Glutamatergic neuron (in vitro differentiated cells): ENCODE measurements at regions not wholly inside any gene's neighbourhood (a gene's known extent, or its start where the extent isn't known, plus 50 kb on each side); places are given as distances from the start of the nearest gene placed in this dataset.

Experiments used
- DNase-seq: peaks from one replicate; pipeline ENCODE4 v3.0.0; 2022
- H3K27ac Mint-ChIP-seq: one replicate; pipeline ENCODE4 v1.8.0; 2020; ENCODE audit warnings: mild to moderate bottlenecking, mixed read lengths, inconsistent platforms; ENCODE audit not compliant: unreplicated experiment
- H3K27me3 Mint-ChIP-seq: one replicate; pipeline ENCODE4 v1.8.0; 2020; ENCODE audit warnings: mild to moderate bottlenecking, moderate library complexity, mixed read lengths, inconsistent platforms; ENCODE audit not compliant: unreplicated experiment
- H3K36me3 Mint-ChIP-seq: one replicate; pipeline ENCODE4 v1.8.0; 2020; ENCODE audit warnings: mild to moderate bottlenecking, mixed read lengths, inconsistent platforms; ENCODE audit not compliant: unreplicated experiment
- H3K4me1 Mint-ChIP-seq: one replicate; pipeline ENCODE4 v1.8.0; 2020; ENCODE audit warnings: mild to moderate bottlenecking, low read depth, mixed read lengths, inconsistent platforms; ENCODE audit not compliant: unreplicated experiment
- H3K4me3 Mint-ChIP-seq: one replicate; pipeline ENCODE4 v1.8.0; 2020; ENCODE audit warnings: mild to moderate bottlenecking, mixed read lengths, inconsistent platforms; ENCODE audit not compliant: unreplicated experiment
- H3K9me3 Mint-ChIP-seq: one replicate; pipeline ENCODE4 v1.8.0; 2020; ENCODE audit warnings: mild to moderate bottlenecking, moderate library complexity, mixed read lengths, inconsistent platforms; ENCODE audit not compliant: unreplicated experiment
- TF ChIP-seq, protein P1 (sequence below): fragments of 200-600 bp; sonication (generic); IDR thresholded peaks from one replicate; pipeline ENCODE4 v1.5.0; 2021; ENCODE audit not compliant: partially characterized antibody, unreplicated experiment

DNA sequence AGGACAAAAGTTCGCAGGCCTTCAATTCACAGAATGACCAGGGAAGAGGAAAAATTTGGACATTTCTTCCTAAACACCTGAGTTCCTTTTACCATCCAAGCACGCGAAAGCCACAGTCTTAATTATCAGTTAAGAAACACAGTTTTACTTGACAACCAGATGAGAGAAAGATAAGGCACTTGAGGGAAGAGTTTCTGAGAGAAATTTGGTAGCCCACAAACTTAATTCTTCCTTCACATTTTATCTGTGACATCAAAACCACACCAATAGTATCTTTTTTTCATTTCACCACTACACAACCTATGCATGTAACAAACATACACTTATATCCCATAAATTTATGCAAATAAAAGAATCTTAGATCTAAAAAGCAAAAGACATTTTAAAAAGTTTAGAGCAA, 326.6 kb downstream of the MZT1 start:
- Mint-ChIP-seq H3K9me3 (no peaks in the 10 kb centered on the region), H3K27me3 (peaks cover 2% of the 10 kb centered on the region), H3K27ac (no peak overlapping the region), H3K4me3 (no peak overlapping the region), H3K4me1 (peaks cover 11% of the 10 kb centered on the region), H3K36me3 (no peaks in the 10 kb centered on the region)
- DNase-seq, result no peak
- TF ChIP-seq, protein P1, sequence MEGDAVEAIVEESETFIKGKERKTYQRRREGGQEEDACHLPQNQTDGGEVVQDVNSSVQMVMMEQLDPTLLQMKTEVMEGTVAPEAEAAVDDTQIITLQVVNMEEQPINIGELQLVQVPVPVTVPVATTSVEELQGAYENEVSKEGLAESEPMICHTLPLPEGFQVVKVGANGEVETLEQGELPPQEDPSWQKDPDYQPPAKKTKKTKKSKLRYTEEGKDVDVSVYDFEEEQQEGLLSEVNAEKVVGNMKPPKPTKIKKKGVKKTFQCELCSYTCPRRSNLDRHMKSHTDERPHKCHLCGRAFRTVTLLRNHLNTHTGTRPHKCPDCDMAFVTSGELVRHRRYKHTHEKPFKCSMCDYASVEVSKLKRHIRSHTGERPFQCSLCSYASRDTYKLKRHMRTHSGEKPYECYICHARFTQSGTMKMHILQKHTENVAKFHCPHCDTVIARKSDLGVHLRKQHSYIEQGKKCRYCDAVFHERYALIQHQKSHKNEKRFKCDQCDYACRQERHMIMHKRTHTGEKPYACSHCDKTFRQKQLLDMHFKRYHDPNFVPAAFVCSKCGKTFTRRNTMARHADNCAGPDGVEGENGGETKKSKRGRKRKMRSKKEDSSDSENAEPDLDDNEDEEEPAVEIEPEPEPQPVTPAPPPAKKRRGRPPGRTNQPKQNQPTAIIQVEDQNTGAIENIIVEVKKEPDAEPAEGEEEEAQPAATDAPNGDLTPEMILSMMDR, result no peak

DNA sequence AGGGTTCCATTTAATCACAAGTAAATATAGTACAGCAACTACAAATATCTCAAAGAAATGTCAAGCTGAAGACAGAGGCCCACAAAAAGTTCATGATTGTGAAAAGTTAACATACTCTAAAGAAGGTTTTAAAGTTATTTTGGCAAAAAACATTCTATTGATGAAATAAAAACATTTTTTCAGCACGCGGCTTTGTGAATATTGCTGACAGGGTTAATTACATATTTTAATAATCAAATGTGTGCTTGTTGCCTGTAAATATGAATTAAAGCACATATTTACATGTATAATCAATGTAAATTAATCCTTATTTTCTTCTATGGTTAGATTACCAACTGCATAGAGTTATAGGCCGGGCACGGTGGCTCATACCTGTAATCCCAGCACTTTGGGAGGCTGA, 328.1 kb downstream of the MZT1 start:
- no peak overlapping the region for H3K27ac Mint-ChIP-seq
- no peaks in the 10 kb centered on the region for H3K36me3 Mint-ChIP-seq
- H3K27me3 Mint-ChIP-seq, result peaks cover 2% of the 10 kb centered on the region
- DNase-seq, result no peak
- H3K4me1 Mint-ChIP-seq, result peaks cover 6% of the 10 kb centered on the region
- TF ChIP-seq, protein P1, result no peak
- no peak overlapping the region for H3K4me3 Mint-ChIP-seq
- H3K9me3 Mint-ChIP-seq, result no peaks in the 10 kb centered on the region

- H3K4me3 Mint-ChIP-seq, result no peak overlapping the region
- no peaks in the 10 kb centered on the region for H3K36me3 Mint-ChIP-seq
- H3K27me3 Mint-ChIP-seq, result peaks cover 2% of the 10 kb centered on the region
- H3K4me1 Mint-ChIP-seq, result peaks cover 6% of the 10 kb centered on the region
- H3K9me3 Mint-ChIP-seq, result no peaks in the 10 kb centered on the region
- no peak for DNase-seq
- no peak overlapping the region for H3K27ac Mint-ChIP-seq
- TF ChIP-seq, protein P1, result no peak
These were observed 330.2 kb downstream of the MZT1 start for GRCh38 chr13:72397265-72397664.

DNA sequence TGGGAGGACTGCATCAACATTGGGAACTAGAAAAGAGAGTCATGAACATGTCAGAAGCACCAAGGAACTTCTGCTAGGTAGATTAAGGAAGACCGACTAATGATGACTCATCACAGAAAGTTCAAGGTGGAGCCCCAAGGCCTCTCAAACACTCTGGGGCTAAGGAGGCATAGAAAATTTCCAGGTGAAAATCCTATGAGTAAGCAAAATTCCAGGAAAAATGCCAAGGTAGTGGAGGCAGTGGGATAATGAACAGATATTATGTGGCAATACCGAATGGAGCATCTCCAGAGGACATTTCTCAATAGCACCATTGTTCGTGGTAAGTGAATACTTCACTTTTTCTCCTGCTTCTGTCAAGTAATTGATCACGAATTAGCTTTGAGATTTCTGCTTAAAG, 336.5 kb downstream of the MZT1 start:
- DNase-seq, result no peak
- H3K27me3 Mint-ChIP-seq, result no peaks in the 10 kb centered on the region
- TF ChIP-seq, protein P1, result no peak
- no peak overlapping the region for H3K4me3 Mint-ChIP-seq
- H3K27ac Mint-ChIP-seq, result no peak overlapping the region
- H3K9me3 Mint-ChIP-seq, result no peaks in the 10 kb centered on the region
- no peaks in the 10 kb centered on the region for H3K36me3 Mint-ChIP-seq
- H3K4me1 Mint-ChIP-seq, result no peaks in the 10 kb centered on the region

DNA sequence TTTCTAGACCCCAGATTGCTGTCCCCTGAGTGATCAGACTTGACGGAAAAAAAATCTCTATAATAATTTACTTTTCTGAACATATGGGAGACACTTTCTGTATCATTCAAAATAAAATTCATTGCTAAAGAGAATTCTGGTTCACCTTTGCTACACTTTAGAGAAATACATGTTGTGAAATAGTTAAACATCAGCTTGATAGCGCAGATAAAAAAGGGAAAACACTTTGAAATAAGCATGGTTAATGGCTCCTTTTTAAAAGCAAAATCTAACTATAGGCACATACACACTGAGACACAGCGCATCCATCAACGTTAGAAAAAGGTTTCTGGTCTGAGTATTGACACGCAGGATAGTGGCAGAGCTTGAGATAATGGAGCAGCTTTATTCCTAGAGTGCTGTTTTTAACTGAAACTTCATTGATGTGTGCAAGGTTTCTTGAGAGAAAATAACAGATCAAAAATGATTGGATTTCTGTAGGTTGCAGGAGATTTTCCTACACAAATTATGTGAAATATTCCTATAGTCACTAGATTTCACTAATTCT, 341.2 kb downstream of the MZT1 start:
- TF ChIP-seq, protein P1, result no peak
- DNase-seq, result no peak
- Mint-ChIP-seq H3K27ac (no peak overlapping the region), H3K4me1 (peaks cover 7% of the 10 kb centered on the region), H3K4me3 (no peak overlapping the region), H3K27me3 (peaks cover 2% of the 10 kb centered on the region), H3K36me3 (no peaks in the 10 kb centered on the region), H3K9me3 (peaks cover 1% of the 10 kb centered on the region)
